SK-N-MC (cell line): ENCODE measurements at regions not wholly inside any gene's neighbourhood (a gene's known extent, or its start where the extent isn't known, plus 50 kb on each side); places are given as distances from the start of the nearest gene placed in this dataset.

Experiments used
- EZH2 ChIP-seq: fragments of 200-600 bp; sonication (generic); IDR thresholded peaks from one replicate; pipeline ENCODE4 v1.6.1; 2017; ENCODE audit warnings: antibody characterized with exemption
- FOXP2 ChIP-seq: optimal IDR thresholded peaks from 2 replicates; pipeline ENCODE3; 2011; ENCODE audit warnings: mild to moderate bottlenecking, moderate library complexity; ENCODE audit not compliant: insufficient read depth; ENCODE audit errors: extremely low read length, control extremely low read depth
- POLR2AphosphoS5 ChIP-seq: IDR thresholded peaks from 2 replicates; pipeline ENCODE4 v1.6.1; 2012; ENCODE audit warnings: mild to moderate bottlenecking, low read depth, low read length, borderline replicate concordance

GRCh38 chr2:65666156-65666725 is 233.8 kb upstream of the SPRED2 start:
- TF ChIP-seq POLR2AphosphoS5 (no peak), EZH2 (no peak), FOXP2 (no peak)
